ENCODE measurements at regions not wholly inside any gene's neighbourhood (a gene's known extent, or its start where the extent isn't known, plus 50 kb on each side); places are given as distances from the start of the nearest gene placed in this dataset.

GRCh38 chr2:60070196-60070595, 483.3 kb downstream of the BCL11A start:
- Histone ChIP-seq H3K9me3 (ENCODE audit: low read depth, low read length) (no peaks in the 10 kb centered on the region), H3K36me3 (ENCODE audit: insufficient read depth, low read length) (no peaks in the 10 kb centered on the region), H2AFZ (ENCODE audit: low read length) (no peak overlapping the region), H4K20me1 (ENCODE audit: insufficient read depth, low read length) (no peaks in the 10 kb centered on the region), H3K4me2 (ENCODE audit: insufficient read depth, low read length) (no peak overlapping the region), H3K4me1 (ENCODE audit: insufficient read depth, low read length) (no peaks in the 10 kb centered on the region), H3K27me3 (ENCODE audit: insufficient read depth, low read length) (no peaks in the 10 kb centered on the region), H3K27ac (ENCODE audit: low read depth, low read length) (no peak overlapping the region), H3K4me3 (ENCODE audit: insufficient read depth, low read length) (no peak overlapping the region), H3K79me2 (ENCODE audit: insufficient read depth, low read length) (no peaks in the 10 kb centered on the region)
- TF ChIP-seq CTCF (IDR thresholded peaks at IDR 0.05; ENCODE audit: extremely low read depth, low read depth, low read length), result no peak
- DNase-seq (ENCODE audit: insufficient read length, low spot score, missing footprints), result no peak

GRCh38 chr2:60068755-60069154, 484.7 kb downstream of the BCL11A start:
- no peak overlapping the region for H3K27ac ChIP-seq (ENCODE audit: low read depth, low read length)
- no peak for DNase-seq (ENCODE audit: insufficient read length, low spot score, missing footprints)
- H3K4me1 ChIP-seq (ENCODE audit: insufficient read depth, low read length), result no peaks in the 10 kb centered on the region
- no peaks in the 10 kb centered on the region for H3K36me3 ChIP-seq (ENCODE audit: insufficient read depth, low read length)
- no peaks in the 10 kb centered on the region for H3K27me3 ChIP-seq (ENCODE audit: insufficient read depth, low read length)
- H3K9me3 ChIP-seq (ENCODE audit: low read depth, low read length), result no peaks in the 10 kb centered on the region
- no peaks in the 10 kb centered on the region for H3K79me2 ChIP-seq (ENCODE audit: insufficient read depth, low read length)
- H3K4me2 ChIP-seq (ENCODE audit: insufficient read depth, low read length), result no peak overlapping the region
- no peak overlapping the region for H2AFZ ChIP-seq (ENCODE audit: low read length)
- TF ChIP-seq CTCF (IDR thresholded peaks at IDR 0.05; ENCODE audit: extremely low read depth, low read depth, low read length), result no peak
- H4K20me1 ChIP-seq (ENCODE audit: insufficient read depth, low read length), result no peaks in the 10 kb centered on the region
- no peak overlapping the region for H3K4me3 ChIP-seq (ENCODE audit: insufficient read depth, low read length)

- no peaks in the 10 kb centered on the region for H3K79me2 ChIP-seq (ENCODE audit: insufficient read depth, low read length)
- no peaks in the 10 kb centered on the region for H4K20me1 ChIP-seq (ENCODE audit: insufficient read depth, low read length)
- DNase-seq (ENCODE audit: insufficient read length, low spot score, missing footprints), result no peak
- no peaks in the 10 kb centered on the region for H3K9me3 ChIP-seq (ENCODE audit: low read depth, low read length)
- no peak overlapping the region for H2AFZ ChIP-seq (ENCODE audit: low read length)
- no peak for TF ChIP-seq CTCF (IDR thresholded peaks at IDR 0.05; ENCODE audit: extremely low read depth, low read depth, low read length)
- H3K27me3 ChIP-seq (ENCODE audit: insufficient read depth, low read length), result no peaks in the 10 kb centered on the region
- no peak overlapping the region for H3K4me3 ChIP-seq (ENCODE audit: insufficient read depth, low read length)
- H3K36me3 ChIP-seq (ENCODE audit: insufficient read depth, low read length), result no peaks in the 10 kb centered on the region
- H3K27ac ChIP-seq (ENCODE audit: low read depth, low read length), result no peak overlapping the region
- H3K4me1 ChIP-seq (ENCODE audit: insufficient read depth, low read length), result no peaks in the 10 kb centered on the region
- no peak overlapping the region for H3K4me2 ChIP-seq (ENCODE audit: insufficient read depth, low read length)
Measured at GRCh38 chr2:60067006-60067405, 486.4 kb downstream of the BCL11A start.

GRCh38 chr2:60066096-60066839, 487.2 kb downstream of the BCL11A start:
- Histone ChIP-seq H4K20me1 (ENCODE audit: insufficient read depth, low read length) (no peaks in the 10 kb centered on the region), H3K4me3 (ENCODE audit: insufficient read depth, low read length) (no peak overlapping the region), H3K9me3 (ENCODE audit: low read depth, low read length) (no peaks in the 10 kb centered on the region), H3K4me1 (ENCODE audit: insufficient read depth, low read length) (no peaks in the 10 kb centered on the region), H3K4me2 (ENCODE audit: insufficient read depth, low read length) (no peak overlapping the region), H2AFZ (ENCODE audit: low read length) (no peak overlapping the region), H3K27me3 (ENCODE audit: insufficient read depth, low read length) (no peaks in the 10 kb centered on the region), H3K27ac (ENCODE audit: low read depth, low read length) (no peak overlapping the region), H3K79me2 (ENCODE audit: insufficient read depth, low read length) (no peaks in the 10 kb centered on the region), H3K36me3 (ENCODE audit: insufficient read depth, low read length) (no peaks in the 10 kb centered on the region)
- no peak for DNase-seq (ENCODE audit: insufficient read length, low spot score, missing footprints)
- no peak for TF ChIP-seq CTCF (IDR thresholded peaks at IDR 0.05; ENCODE audit: extremely low read depth, low read depth, low read length)

Data from osteoblast (primary cell).